MM.1S (cell line): ENCODE measurements at regions not wholly inside any gene's neighbourhood (a gene's known extent, or its start where the extent isn't known, plus 50 kb on each side); places are given as distances from the start of the nearest gene placed in this dataset.
"Not testable (repeated sequence)": the region's sequence is repeated elsewhere in the genome, so short reads cannot be mapped to it uniquely, and the experiment has no call there.

Source experiments
- DNase-seq: peaks from one replicate; pipeline ENCODE4 v3.0.0-alpha.2; 2015
- H2AFZ ChIP-seq: fragments of 300-600 bp; sonication (generic); 2 replicates; pipeline ENCODE4 v1.6.0; 2016; ENCODE audit warnings: antibody characterized with exemption, low read length
- H3F3A ChIP-seq: fragments of 300-600 bp; sonication (generic); 2 replicates; pipeline ENCODE4 v1.6.1; 2016; ENCODE audit warnings: mild to moderate bottlenecking, antibody characterized with exemption, low read length, moderate library complexity, mixed read lengths; ENCODE audit not compliant: insufficient read depth
- H3K27ac ChIP-seq: fragments of 300-600 bp; sonication (generic); 2 replicates; pipeline ENCODE4 v1.5.1; 2016; ENCODE audit warnings: mild to moderate bottlenecking, low read length
- H3K27me3 ChIP-seq: fragments of 300-600 bp; sonication (generic); replicated peaks from 2 replicates; pipeline ENCODE4 v1.6.0; 2016; ENCODE audit warnings: low read length; ENCODE audit not compliant: insufficient read depth
- H3K36me3 ChIP-seq: fragments of 300-600 bp; sonication (generic); replicated peaks from 2 replicates; pipeline ENCODE4 v1.6.1; 2016; ENCODE audit warnings: mild to moderate bottlenecking, low read length, mixed read lengths; ENCODE audit not compliant: insufficient read depth
- H3K4me1 ChIP-seq: fragments of 300-600 bp; sonication (generic); 2 replicates; pipeline ENCODE4 v1.6.1; 2016; ENCODE audit warnings: low read length, mixed read lengths
- H3K4me2 ChIP-seq: fragments of 300-600 bp; sonication (generic); 2 replicates; pipeline ENCODE4 v1.6.0; 2016; ENCODE audit warnings: low read depth, low read length
- H3K4me3 ChIP-seq: fragments of 300-600 bp; sonication (generic); 2 replicates; pipeline ENCODE4 v1.5.1; 2016; ENCODE audit warnings: low read length, mixed read lengths
- H3K79me2 ChIP-seq: fragments of 300-600 bp; sonication (generic); 2 replicates; pipeline ENCODE4 v1.6.1; 2016; ENCODE audit warnings: mixed run types, low read length, mixed read lengths
- H3K9ac ChIP-seq: fragments of 300-600 bp; sonication (generic); 2 replicates; pipeline ENCODE4 v1.6.1; 2016; ENCODE audit warnings: low read length, mixed read lengths
- H3K9me2 ChIP-seq: fragments of 300-600 bp; sonication (generic); replicated peaks from 2 replicates; pipeline ENCODE4 v1.6.1; 2016; ENCODE audit warnings: mild to moderate bottlenecking, low read length, mixed read lengths; ENCODE audit not compliant: insufficient read depth
- H3K9me3 ChIP-seq: fragments of 300-600 bp; sonication (generic); replicated peaks from 2 replicates; pipeline ENCODE4 v1.6.1; 2016; ENCODE audit warnings: mild to moderate bottlenecking, low read length, mixed read lengths; ENCODE audit not compliant: insufficient read depth
- H4K20me1 ChIP-seq: fragments of 300-600 bp; sonication (generic); 2 replicates; pipeline ENCODE4 v1.6.1; 2016; ENCODE audit warnings: mild to moderate bottlenecking, low read length, moderate library complexity, mixed read lengths; ENCODE audit not compliant: insufficient read depth
- EZH2 ChIP-seq: fragments of 300-600 bp; sonication (generic); optimal IDR thresholded peaks from 2 replicates; pipeline ENCODE3; 2017; ENCODE audit warnings: low read depth, mild to moderate bottlenecking, antibody characterized with exemption, low read length, mixed read lengths
- EZH2phosphoT487 ChIP-seq: fragments of 300-600 bp; sonication (generic); IDR thresholded peaks from 2 replicates; pipeline ENCODE4 v1.6.1; 2018; ENCODE audit warnings: antibody characterized with exemption, low read length
- TF ChIP-seq, protein P1 (sequence below): fragments of 300-600 bp; sonication (generic); IDR thresholded peaks from 2 replicates; pipeline ENCODE4 v1.5.1; 2016; ENCODE audit warnings: antibody characterized with exemption, low read length, mixed read lengths

DNA sequence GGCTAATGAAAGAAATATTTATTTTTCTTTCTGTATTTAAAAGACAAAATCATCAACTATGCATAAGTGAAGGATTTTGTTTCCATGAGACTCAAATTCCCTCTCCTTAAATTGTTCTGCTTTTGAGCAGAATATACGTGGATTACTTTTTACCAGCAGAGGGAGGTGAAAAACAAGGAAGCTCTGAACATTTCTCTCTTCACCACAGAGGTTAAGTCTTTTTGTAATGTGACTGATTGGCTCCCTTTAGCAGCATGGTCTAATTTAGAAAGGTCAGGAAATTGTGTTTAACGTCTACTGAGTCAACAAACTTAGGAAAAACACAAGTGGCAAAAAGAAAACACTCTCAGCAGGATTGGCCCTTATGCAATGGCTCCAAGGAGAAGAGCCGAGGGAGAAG, 55.1 kb upstream of the F9 start:
- TF ChIP-seq EZH2phosphoT487 = no peak
- TF ChIP-seq, protein P1, sequence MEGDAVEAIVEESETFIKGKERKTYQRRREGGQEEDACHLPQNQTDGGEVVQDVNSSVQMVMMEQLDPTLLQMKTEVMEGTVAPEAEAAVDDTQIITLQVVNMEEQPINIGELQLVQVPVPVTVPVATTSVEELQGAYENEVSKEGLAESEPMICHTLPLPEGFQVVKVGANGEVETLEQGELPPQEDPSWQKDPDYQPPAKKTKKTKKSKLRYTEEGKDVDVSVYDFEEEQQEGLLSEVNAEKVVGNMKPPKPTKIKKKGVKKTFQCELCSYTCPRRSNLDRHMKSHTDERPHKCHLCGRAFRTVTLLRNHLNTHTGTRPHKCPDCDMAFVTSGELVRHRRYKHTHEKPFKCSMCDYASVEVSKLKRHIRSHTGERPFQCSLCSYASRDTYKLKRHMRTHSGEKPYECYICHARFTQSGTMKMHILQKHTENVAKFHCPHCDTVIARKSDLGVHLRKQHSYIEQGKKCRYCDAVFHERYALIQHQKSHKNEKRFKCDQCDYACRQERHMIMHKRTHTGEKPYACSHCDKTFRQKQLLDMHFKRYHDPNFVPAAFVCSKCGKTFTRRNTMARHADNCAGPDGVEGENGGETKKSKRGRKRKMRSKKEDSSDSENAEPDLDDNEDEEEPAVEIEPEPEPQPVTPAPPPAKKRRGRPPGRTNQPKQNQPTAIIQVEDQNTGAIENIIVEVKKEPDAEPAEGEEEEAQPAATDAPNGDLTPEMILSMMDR = no peak
- TF ChIP-seq EZH2 = no peak
- no peaks in the 10 kb centered on the region for H4K20me1 ChIP-seq

DNA sequence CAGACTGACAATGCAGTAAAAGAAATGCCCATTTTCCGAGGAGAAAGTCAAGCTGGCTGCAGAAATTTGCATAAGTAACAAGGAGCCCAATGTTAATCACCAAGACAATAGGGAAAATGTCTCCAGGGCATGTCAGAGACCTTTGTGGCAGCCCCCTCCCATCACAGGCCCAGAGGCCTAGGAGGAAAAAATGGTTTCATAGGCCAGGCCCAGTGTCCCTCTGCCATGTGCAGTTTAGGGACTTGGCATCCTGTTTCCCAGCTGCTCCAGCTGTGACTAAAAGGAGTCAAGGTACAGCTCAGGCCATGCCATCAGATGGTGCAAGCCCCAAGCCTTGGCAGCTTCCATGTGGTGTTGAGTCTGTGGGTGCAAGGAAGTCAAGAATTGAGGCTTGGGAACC, 68.6 kb upstream of the F9 start:
- H3K4me1 ChIP-seq, H4K20me1 ChIP-seq, H3K27ac ChIP-seq, H3K4me3 ChIP-seq, H3F3A ChIP-seq, H3K9ac ChIP-seq, H3K27me3 ChIP-seq, H3K79me2 ChIP-seq, H3K9me3 ChIP-seq, H2AFZ ChIP-seq, H3K36me3 ChIP-seq, DNase-seq, H3K9me2 ChIP-seq, H3K4me2 ChIP-seq: not testable (repeated sequence)

More for the DNA sequence above, 55.1 kb upstream of the F9 start:
- H3F3A ChIP-seq = no peaks in the 10 kb centered on the region
- no peaks in the 10 kb centered on the region for H3K79me2 ChIP-seq
- no peaks in the 10 kb centered on the region for H3K4me1 ChIP-seq
- H3K4me3 ChIP-seq = no peak overlapping the region
- H3K36me3 ChIP-seq = no peaks in the 10 kb centered on the region
- no peaks in the 10 kb centered on the region for H3K9me2 ChIP-seq
- H3K27me3 ChIP-seq = no peaks in the 10 kb centered on the region
- no peak overlapping the region for H3K4me2 ChIP-seq
- no peaks in the 10 kb centered on the region for H3K9me3 ChIP-seq
- H3K27ac ChIP-seq = no peak overlapping the region
- no peak overlapping the region for H3K9ac ChIP-seq
- no peak overlapping the region for H2AFZ ChIP-seq
- DNase-seq = no peak

DNA sequence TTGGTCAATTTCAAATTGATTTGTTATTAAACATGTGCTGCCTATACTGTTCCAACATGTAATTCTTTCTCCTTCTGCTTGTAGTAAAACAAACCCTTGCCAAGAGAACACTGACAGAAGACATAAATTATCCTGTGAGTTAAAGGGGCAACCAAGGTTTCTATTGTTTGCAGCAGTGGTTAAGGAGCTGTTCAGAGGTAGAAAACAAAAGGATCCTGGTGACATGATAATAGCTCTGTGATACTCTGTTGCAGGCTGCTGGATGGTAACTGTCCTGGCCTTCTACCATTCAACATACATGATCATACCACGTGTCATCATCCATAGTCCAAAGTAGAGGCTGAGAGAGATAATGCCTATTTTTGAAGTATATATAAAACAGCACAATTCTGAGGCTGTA, 75.8 kb upstream of the F9 start:
- Histone ChIP-seq H3K4me1 (no peaks in the 10 kb centered on the region), H3F3A (no peaks in the 10 kb centered on the region), H3K4me3 (no peak overlapping the region), H2AFZ (no peak overlapping the region), H3K9ac (no peak overlapping the region), H3K36me3 (no peaks in the 10 kb centered on the region), H3K27ac (no peak overlapping the region), H3K9me3 (no peaks in the 10 kb centered on the region), H4K20me1 (no peaks in the 10 kb centered on the region), H3K9me2 (no peaks in the 10 kb centered on the region), H3K79me2 (no peaks in the 10 kb centered on the region), H3K4me2 (no peak overlapping the region), H3K27me3 (no peaks in the 10 kb centered on the region)
- TF ChIP-seq EZH2phosphoT487 = no peak
- TF ChIP-seq, protein P1 = no peak
- no peak for TF ChIP-seq EZH2
- no peak for DNase-seq

DNA sequence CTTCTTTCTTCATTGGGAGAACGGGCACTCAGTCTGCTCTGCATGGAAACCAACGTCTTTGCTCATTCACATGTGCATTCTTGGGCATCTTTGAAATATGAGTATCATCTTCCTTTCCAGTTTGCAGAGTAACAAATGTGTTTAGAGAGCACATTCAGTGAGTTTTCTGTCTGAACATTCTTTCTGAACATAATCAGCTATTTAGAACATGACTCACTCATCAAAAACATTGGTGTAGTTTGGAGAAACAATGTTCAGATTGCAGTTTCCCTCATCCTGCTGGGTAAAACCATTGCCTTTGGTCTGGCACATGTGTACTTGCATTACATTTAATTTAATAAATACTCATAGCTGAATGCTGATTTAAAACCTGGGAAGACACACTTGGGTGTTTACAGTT, 81.5 kb upstream of the F9 start:
- peak overlapping the region; percentile 4; the same call in 1 of the 2 replicates for H3K4me2 ChIP-seq
- no peaks in the 10 kb centered on the region for H4K20me1 ChIP-seq
- no peak overlapping the region for H3K27ac ChIP-seq
- DNase-seq = no peak
- no peaks in the 10 kb centered on the region for H3K79me2 ChIP-seq
- H3K4me3 ChIP-seq = 0 out of 2 replicates have a peak overlapping the region, but pooled peaks have one; percentile 17
- H3K27me3 ChIP-seq = no peaks in the 10 kb centered on the region
- H3K9me3 ChIP-seq = no peaks in the 10 kb centered on the region
- H3K4me1 ChIP-seq = no peaks in the 10 kb centered on the region
- no peaks in the 10 kb centered on the region for H3K36me3 ChIP-seq
- H3K9me2 ChIP-seq = no peaks in the 10 kb centered on the region
- no peak for TF ChIP-seq EZH2
- TF ChIP-seq EZH2phosphoT487 = no peak
- TF ChIP-seq, protein P1 = no peak
- no peak overlapping the region for H3K9ac ChIP-seq
- H3F3A ChIP-seq = no peaks in the 10 kb centered on the region
- peak overlapping the region; percentile 37; the same call in 1 of the 2 replicates for H2AFZ ChIP-seq
